Neuronal stem cell (in vitro differentiated cells): ENCODE measurements at regions not wholly inside any gene's neighbourhood (a gene's known extent, or its start where the extent isn't known, plus 50 kb on each side); places are given as distances from the start of the nearest gene placed in this dataset.

Experiments
- DNase-seq: peaks from one replicate; pipeline ENCODE4 v3.0.0-alpha.2; 2013; ENCODE audit warnings: low spot score
- H2AFZ ChIP-seq: one replicate; pipeline ENCODE4 v1.6.1; 2013; ENCODE audit warnings: mild to moderate bottlenecking, low read length, inconsistent platforms
- H2AK5ac ChIP-seq: 2 replicates; pipeline ENCODE4 v1.6.1; 2013; ENCODE audit warnings: low read depth, mild to moderate bottlenecking, inconsistent platforms, low read length, moderate library complexity, mixed read lengths
- H2BK120ac ChIP-seq: 2 replicates; pipeline ENCODE4 v1.6.1; 2013; ENCODE audit warnings: low read depth, mild to moderate bottlenecking, inconsistent platforms, low read length, moderate library complexity, mixed read lengths
- H2BK12ac ChIP-seq: one replicate; pipeline ENCODE4 v1.6.1; 2013; ENCODE audit warnings: low read length, inconsistent platforms
- H2BK15ac ChIP-seq: 2 replicates; pipeline ENCODE4 v1.6.1; 2013; ENCODE audit warnings: mild to moderate bottlenecking, low read length, inconsistent platforms, mixed read lengths
- H2BK5ac ChIP-seq: one replicate; pipeline ENCODE4 v1.6.1; 2013; ENCODE audit warnings: inconsistent platforms, mild to moderate bottlenecking, low read length, moderate library complexity
- H3K14ac ChIP-seq: one replicate; pipeline ENCODE4 v1.6.1; 2013; ENCODE audit warnings: low read length, inconsistent platforms
- H3K18ac ChIP-seq: 2 replicates; pipeline ENCODE4 v1.6.1; 2013; ENCODE audit warnings: low read length, inconsistent platforms
- H3K23ac ChIP-seq: 2 replicates; pipeline ENCODE4 v1.6.1; 2013; ENCODE audit warnings: low read depth, mild to moderate bottlenecking, mixed read lengths, low read length, inconsistent platforms; ENCODE audit not compliant: poor library complexity
- H3K27ac ChIP-seq: replicated peaks from 3 replicates; pipeline ENCODE4 v1.5.1; 2013; ENCODE audit warnings: low read length, inconsistent platforms
- H3K27me3 ChIP-seq, 3 experiments: 2 replicates each; pipeline ENCODE4 v1.6.1; 2013; ENCODE audit warnings: low read length in 3 of 3, mild to moderate bottlenecking in 2 of 3, inconsistent platforms in 1 of 3, low read depth in 1 of 3, mixed read lengths in 1 of 3, moderate library complexity in 1 of 3; ENCODE audit not compliant: control insufficient read depth in 3 of 3, insufficient read depth in 3 of 3
- H3K36me3 ChIP-seq, 2 donors: replicated peaks in 1 of 2; 2 replicates each; pipeline ENCODE4 v1.6.1; 2013; ENCODE audit warnings: low read length in 2 of 2; ENCODE audit not compliant: control insufficient read depth in 2 of 2, insufficient read depth in 2 of 2
- H3K4ac ChIP-seq: 2 replicates; pipeline ENCODE4 v1.6.1; 2013; ENCODE audit warnings: inconsistent platforms, mild to moderate bottlenecking, low read length, moderate library complexity
- H3K4me1 ChIP-seq, 2 donors: 1 replicate in 1 of 2; 2 replicates in 1 of 2; pipeline ENCODE4 v1.6.1; 2013; ENCODE audit warnings: low read length in 2 of 2, low read depth in 1 of 2; ENCODE audit not compliant: control insufficient read depth in 2 of 2, insufficient read depth in 1 of 2
- H3K4me2 ChIP-seq: one replicate; pipeline ENCODE4 v1.6.1; 2013; ENCODE audit warnings: mild to moderate bottlenecking, low read length, inconsistent platforms; ENCODE audit not compliant: insufficient read depth, poor library complexity, severe bottlenecking
- H3K4me3 ChIP-seq, 2 donors: 2 replicates each; pipeline ENCODE4 v1.5.1; 2013; ENCODE audit warnings: low read length in 2 of 2, mild to moderate bottlenecking in 2 of 2, inconsistent platforms in 1 of 2, moderate library complexity in 1 of 2
- H3K79me1 ChIP-seq: one replicate; pipeline ENCODE4 v1.6.1; 2013; ENCODE audit warnings: low read depth, mild to moderate bottlenecking, inconsistent platforms, low read length, moderate library complexity
- H3K9ac ChIP-seq: one replicate; pipeline ENCODE4 v1.6.1; 2013; ENCODE audit warnings: mild to moderate bottlenecking, low read depth, low read length, inconsistent platforms; ENCODE audit not compliant: poor library complexity
- H3K9me3 ChIP-seq, 2 donors: replicated peaks in 1 of 2; 2 replicates each; pipeline versions ENCODE3 to v1.6.1; 2013; ENCODE audit warnings: low read length in 2 of 2, mild to moderate bottlenecking in 2 of 2, inconsistent platforms in 1 of 2, low read depth in 1 of 2, mixed read lengths in 1 of 2, moderate library complexity in 1 of 2; ENCODE audit not compliant: control insufficient read depth in 2 of 2, insufficient read depth in 1 of 2
- H4K8ac ChIP-seq: one replicate; pipeline ENCODE4 v1.6.1; 2013; ENCODE audit warnings: low read depth, mild to moderate bottlenecking, inconsistent platforms, low read length, moderate library complexity
- H4K91ac ChIP-seq: one replicate; pipeline ENCODE4 v1.6.1; 2013; ENCODE audit warnings: low read length, low read depth, mild to moderate bottlenecking, inconsistent platforms; ENCODE audit not compliant: poor library complexity
- WGBS, 2 donors: extraction: QIAGEN DNeasy Blood & Tissue Kit; methylation state at CpG; one replicate each; pipeline ENCODE4 v1.1.7; 2013; ENCODE audit warnings: missing lambda C conversion rate in 2 of 2, mixed read lengths in 1 of 2; ENCODE audit not compliant: insufficient read length in 2 of 2, insufficient replicate concordance in 1 of 2; ENCODE audit errors: extremely low coverage in 2 of 2; 5-methylcytosine and 5-hydroxymethylcytosine counted together

- Histone ChIP-seq H2BK5ac (no peak overlapping the region), H3K9ac (no peak overlapping the region), H2AFZ (no peak overlapping the region), H3K4me2 (no peak overlapping the region), H2BK120ac (no peak overlapping the region), H3K4me3 (no peak overlapping the region), H2AK5ac (no peak overlapping the region), H3K18ac (no peak overlapping the region), H3K4me1 (peaks cover 0 to 3% of the 10 kb centered on the region in 2 donors), H3K14ac (no peak overlapping the region), H3K9me3 (no peaks in the 10 kb centered on the region), H4K91ac (no peak overlapping the region), H3K36me3 (no peaks in the 10 kb centered on the region), H3K79me1 (no peaks in the 10 kb centered on the region), H4K8ac (no peak overlapping the region), H2BK15ac (no peak overlapping the region), H3K27me3 (peaks cover 0 to 24% (median 0%) of the 10 kb centered on the region in 3 experiments), H3K4ac (no peak overlapping the region), H2BK12ac (no peak overlapping the region), H3K27ac (no peak overlapping the region), H3K23ac (no peak overlapping the region)
- no CpG with 5 or more reads among the region's 6 CpGs for WGBS, 2 donors
- DNase-seq = no peak
Observed at GRCh38 chr15:98582900-98583554, 65.3 kb upstream of the IGF1R start.

GRCh38 chr15:98583771-98584430 lies 64.4 kb upstream of the IGF1R start:
- no peak overlapping the region for H2BK120ac ChIP-seq
- no peak overlapping the region for H2BK15ac ChIP-seq
- H3K9me3 ChIP-seq = no peaks in the 10 kb centered on the region
- H3K36me3 ChIP-seq = no peaks in the 10 kb centered on the region
- WGBS, 2 donors = no CpG with 5 or more reads among the region's 5 CpGs
- no peak overlapping the region for H2AK5ac ChIP-seq
- no peak overlapping the region for H3K14ac ChIP-seq
- no peak overlapping the region for H3K4me3 ChIP-seq
- H2BK12ac ChIP-seq = no peak overlapping the region
- peaks cover 0 to 3% of the 10 kb centered on the region in 2 donors for H3K4me1 ChIP-seq
- no peak overlapping the region for H3K9ac ChIP-seq
- no peak overlapping the region for H3K4me2 ChIP-seq
- H4K91ac ChIP-seq = no peak overlapping the region
- peaks cover 0 to 24% (median 0%) of the 10 kb centered on the region in 3 experiments for H3K27me3 ChIP-seq
- no peak overlapping the region for H2BK5ac ChIP-seq
- H3K4ac ChIP-seq = no peak overlapping the region
- no peak overlapping the region for H4K8ac ChIP-seq
- no peaks in the 10 kb centered on the region for H3K79me1 ChIP-seq
- no peak overlapping the region for H3K27ac ChIP-seq
- no peak overlapping the region for H3K23ac ChIP-seq
- H3K18ac ChIP-seq = no peak overlapping the region
- DNase-seq = no peak
- no peak overlapping the region for H2AFZ ChIP-seq

GRCh38 chr15:98586066-98586465 lies 62.3 kb upstream of the IGF1R start:
- no peak overlapping the region for H4K8ac ChIP-seq
- no peaks in the 10 kb centered on the region for H3K4me1 ChIP-seq
- H3K18ac ChIP-seq = no peak overlapping the region
- no peak overlapping the region for H4K91ac ChIP-seq
- DNase-seq = no peak
- no peaks in the 10 kb centered on the region for H3K36me3 ChIP-seq
- no peaks in the 10 kb centered on the region for H3K9me3 ChIP-seq
- no peak overlapping the region for H3K4me3 ChIP-seq
- no peak overlapping the region for H2AFZ ChIP-seq
- no CpG with 5 or more reads among the region's 3 CpGs for WGBS, 2 donors
- no peak overlapping the region for H2AK5ac ChIP-seq
- H3K4ac ChIP-seq = no peak overlapping the region
- no peak overlapping the region for H3K14ac ChIP-seq
- H3K79me1 ChIP-seq = no peaks in the 10 kb centered on the region
- H2BK12ac ChIP-seq = no peak overlapping the region
- H2BK5ac ChIP-seq = no peak overlapping the region
- H3K27me3 ChIP-seq = peaks cover 0 to 32% (median 0%) of the 10 kb centered on the region in 3 experiments
- H2BK15ac ChIP-seq = no peak overlapping the region
- no peak overlapping the region for H3K9ac ChIP-seq
- H3K23ac ChIP-seq = no peak overlapping the region
- no peak overlapping the region for H3K4me2 ChIP-seq
- H2BK120ac ChIP-seq = no peak overlapping the region
- H3K27ac ChIP-seq = no peak overlapping the region

- peak overlapping the region; percentile 36 for H3K18ac ChIP-seq
- H3K4me1 ChIP-seq = no peaks in the 10 kb centered on the region
- no peak overlapping the region for H2BK12ac ChIP-seq
- no peak overlapping the region for H4K8ac ChIP-seq
- H4K91ac ChIP-seq = no peak overlapping the region
- H3K9ac ChIP-seq = peak overlapping the region; percentile 18
- no peak overlapping the region for H2BK5ac ChIP-seq
- H3K9me3 ChIP-seq = no peaks in the 10 kb centered on the region
- H2AK5ac ChIP-seq = no peak overlapping the region
- no peak overlapping the region for H3K4me2 ChIP-seq
- peaks cover 0 to 18% (median 0%) of the 10 kb centered on the region in 3 experiments for H3K27me3 ChIP-seq
- peak overlapping the region; percentile 71 for H3K23ac ChIP-seq
- WGBS, 2 donors = no CpG with 5 or more reads among the region's 12 CpGs
- no peaks in the 10 kb centered on the region for H3K36me3 ChIP-seq
- H3K14ac ChIP-seq = no peak overlapping the region
- H2AFZ ChIP-seq = no peak overlapping the region
- H3K4me3 ChIP-seq = no peak overlapping the region
- no peak overlapping the region for H3K4ac ChIP-seq
- no peaks in the 10 kb centered on the region for H3K79me1 ChIP-seq
- H2BK15ac ChIP-seq = no peak overlapping the region
- no peak for DNase-seq
- no peak overlapping the region for H3K27ac ChIP-seq
- H2BK120ac ChIP-seq = no peak overlapping the region
Observed at GRCh38 chr15:98592136-98592535, 56.2 kb upstream of the IGF1R start.
